HuH-7 (cell line): ENCODE measurements at regions not wholly inside any gene's neighbourhood (a gene's known extent, or its start where the extent isn't known, plus 50 kb on each side); places are given as distances from the start of the nearest gene placed in this dataset.
"Not testable (repeated sequence)": the region's sequence is repeated elsewhere in the genome, so short reads cannot be mapped to it uniquely, and the experiment has no call there.

ENCODE experiments used
- DNase-seq: peaks from one replicate; pipeline ENCODE4 v3.0.0; 2011; ENCODE audit warnings: low spot score

GRCh38 chr22:47627556-47628253, 865.3 kb downstream of the TBC1D22A start:
- no peak for DNase-seq

DNA sequence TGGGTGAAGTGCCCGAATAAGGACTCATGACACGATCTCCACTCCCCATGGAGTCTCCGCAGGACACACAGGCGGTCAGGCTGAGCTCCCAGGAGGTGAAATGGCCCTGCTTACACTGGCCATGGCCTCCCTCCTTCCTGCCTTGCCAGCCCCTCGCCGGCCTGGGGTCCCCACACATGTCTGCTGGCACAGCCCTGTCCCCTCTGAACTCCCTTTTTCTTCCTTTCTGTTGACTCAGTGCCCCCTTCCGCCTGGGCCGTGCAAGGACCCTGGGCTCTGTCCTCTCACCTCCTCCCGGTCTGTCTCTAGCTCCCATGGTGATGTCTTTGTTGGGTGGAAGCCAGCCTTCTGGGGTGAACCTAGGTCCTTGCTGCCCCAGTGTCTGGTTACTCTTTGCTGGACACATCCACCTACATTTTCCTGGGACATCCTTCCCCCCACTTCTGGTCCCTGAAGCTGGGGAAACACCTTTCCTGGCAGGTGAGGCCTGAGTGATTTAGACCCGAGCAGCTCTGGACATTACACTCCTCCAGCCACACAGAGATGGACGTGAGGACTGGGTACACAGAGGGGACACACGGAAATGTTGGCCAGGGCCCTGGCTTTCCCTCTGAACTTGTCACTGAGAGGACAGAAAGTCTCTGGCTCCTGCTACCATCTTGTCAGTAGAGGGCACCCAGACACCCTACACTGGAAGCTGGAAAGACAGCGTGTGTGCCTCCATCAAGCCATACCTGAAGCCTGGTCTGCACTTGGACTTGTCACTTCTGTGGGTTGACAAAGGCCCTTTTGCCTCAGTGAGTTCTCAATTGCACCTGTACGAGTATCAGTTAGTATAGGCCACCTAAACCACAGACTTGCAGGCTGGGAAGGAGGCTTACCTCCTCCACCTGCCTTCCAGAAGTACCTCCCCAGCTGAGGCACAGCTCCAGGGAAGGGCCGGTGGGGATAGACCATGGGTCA, 864.3 kb downstream of the TBC1D22A start:
- DNase-seq: no peak

DNA sequence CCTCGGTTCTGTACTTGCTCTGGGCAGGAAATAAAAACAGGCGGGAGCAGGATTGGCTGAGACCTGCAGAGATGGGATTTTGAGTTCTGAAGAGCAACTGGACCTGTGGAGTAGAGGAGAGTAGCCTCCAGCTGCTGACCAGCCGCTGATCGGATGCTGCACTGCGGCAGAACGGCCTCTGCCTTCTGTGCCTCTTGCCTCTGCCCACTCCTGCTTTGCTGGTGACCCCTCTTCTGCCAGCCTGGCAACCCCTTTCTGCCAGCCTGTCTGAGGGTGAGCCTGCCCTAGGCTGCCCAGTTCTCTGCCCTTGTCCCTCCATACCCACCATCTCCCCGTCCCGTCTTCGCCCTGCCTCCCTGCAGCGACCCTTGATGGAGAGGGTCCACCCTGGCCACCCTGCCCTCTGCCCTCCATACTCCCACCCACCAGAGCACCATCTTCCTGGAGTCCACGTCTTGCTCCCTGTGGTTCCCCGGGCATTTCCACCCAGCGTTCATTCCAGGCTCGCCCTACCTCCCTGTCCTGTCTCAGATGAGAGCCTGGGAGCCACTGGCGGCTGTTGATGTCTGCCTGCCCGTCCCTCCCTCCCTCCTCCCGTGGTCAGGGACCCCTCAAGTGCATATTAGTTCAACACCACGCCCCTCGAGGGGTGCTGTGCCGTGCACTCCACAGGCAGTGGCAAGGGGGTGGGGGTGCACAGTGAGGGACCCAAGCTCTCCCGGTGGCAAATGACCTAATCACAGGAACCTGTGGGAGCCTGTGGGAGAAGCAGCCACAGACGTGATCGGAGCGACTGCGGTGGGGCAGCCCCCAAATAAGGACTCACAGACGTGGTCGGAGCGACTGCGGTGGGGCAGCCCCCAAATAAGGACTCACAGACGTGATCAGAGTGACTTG, 863.3 kb downstream of the TBC1D22A start:
- no peak for DNase-seq

GRCh38 chr22:47625013-47625385, 862.5 kb downstream of the TBC1D22A start:
- DNase-seq: no peak

DNA sequence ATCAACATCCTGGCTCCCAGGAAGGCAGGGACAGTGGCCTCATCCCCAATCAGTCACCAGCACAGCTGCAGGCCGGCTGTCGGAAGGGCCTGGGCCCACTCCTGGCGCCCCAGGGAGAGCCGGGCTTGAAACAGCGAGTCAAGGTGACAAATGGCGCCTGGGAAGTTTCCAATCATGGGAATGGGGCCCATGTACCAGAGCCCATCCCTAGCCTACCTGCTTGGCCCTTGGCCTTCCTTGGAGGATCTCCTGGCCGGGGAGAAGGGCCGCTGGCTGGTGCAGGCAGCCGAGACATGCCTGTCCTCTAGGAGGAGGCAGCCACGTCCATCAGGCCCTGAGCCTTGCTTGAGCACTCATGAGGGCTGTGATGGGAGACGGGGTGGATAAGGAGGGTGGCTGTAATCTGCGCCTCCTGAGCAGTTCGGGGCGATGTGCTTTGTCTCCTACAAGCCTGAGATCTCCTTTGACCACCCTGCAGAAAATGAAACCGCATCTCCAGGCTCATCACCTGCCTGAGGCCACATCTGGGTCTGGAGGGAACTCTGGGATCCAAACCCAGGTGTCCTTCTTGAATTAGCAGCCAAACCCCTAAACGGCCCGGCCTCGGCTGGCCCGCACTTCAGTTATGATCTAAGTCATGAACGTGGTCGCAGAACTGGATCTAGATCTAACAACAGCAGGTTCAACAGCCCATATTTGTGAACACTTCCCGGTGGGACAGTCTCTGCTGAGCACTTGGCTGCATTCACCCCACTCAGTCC, 862.0 kb downstream of the TBC1D22A start:
- DNase-seq: no peak

GRCh38 chr22:47623763-47624148, 861.3 kb downstream of the TBC1D22A start:
- DNase-seq: no peak

DNA sequence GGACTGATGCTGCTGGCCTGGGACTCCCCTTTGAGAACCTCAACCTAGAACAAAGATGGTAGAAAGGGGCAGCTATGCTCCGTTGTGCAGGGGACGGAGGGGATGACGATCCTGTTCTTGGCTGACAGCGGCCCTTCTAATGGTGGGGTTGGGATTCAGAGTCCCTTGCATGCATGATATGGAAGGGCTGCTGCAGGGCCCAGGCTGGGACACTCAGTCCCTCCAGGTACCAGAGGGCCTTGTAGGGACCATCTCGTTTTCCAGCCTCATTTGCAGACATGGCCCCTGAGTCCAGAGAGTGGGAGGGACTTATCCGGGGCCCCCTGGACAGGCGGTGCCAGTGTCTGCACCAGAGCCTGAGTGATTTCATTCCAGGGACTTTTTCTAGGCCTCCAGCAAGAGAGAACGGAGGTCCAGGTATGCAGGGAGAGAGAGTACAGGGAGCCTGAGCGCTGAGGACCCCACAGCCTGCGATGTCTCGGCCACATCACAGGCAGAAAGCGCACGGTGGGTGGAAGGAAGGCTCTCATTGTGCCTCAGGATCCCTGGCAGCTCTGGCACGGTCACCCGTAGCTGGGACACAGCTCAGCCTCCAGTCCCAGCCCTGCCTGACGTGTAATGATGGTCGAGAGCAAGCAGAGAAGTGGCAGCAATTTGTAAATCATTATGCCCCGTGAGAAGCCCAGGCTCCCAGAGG, 860.8 kb downstream of the TBC1D22A start:
- no peak for DNase-seq

DNA sequence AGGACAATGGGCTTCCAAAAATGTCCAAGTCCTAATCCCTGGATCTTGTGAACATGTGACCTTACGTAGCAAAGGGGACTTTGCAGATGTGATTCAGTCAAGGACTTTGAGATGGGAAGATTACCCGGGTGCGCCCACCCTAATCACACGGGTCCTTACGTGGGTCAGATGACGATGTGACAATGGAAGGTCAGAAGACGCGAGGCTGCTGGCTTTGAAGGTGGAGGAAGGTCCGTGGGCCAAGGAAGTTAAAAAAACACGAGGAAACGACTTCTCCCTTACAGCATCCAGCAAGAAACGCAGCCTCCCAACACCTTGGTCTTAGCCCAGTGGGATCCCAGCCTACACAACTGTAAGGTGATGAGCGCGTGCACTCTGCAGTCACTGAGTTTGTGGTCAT, 860.1 kb downstream of the TBC1D22A start:
- DNase-seq: no peak

- DNase-seq: no peak
Measured at GRCh38 chr22:47621253-47621652, 858.8 kb downstream of the TBC1D22A start.

- no peak for DNase-seq
Measured at GRCh38 chr22:47620391-47620790, 857.9 kb downstream of the TBC1D22A start.

DNA sequence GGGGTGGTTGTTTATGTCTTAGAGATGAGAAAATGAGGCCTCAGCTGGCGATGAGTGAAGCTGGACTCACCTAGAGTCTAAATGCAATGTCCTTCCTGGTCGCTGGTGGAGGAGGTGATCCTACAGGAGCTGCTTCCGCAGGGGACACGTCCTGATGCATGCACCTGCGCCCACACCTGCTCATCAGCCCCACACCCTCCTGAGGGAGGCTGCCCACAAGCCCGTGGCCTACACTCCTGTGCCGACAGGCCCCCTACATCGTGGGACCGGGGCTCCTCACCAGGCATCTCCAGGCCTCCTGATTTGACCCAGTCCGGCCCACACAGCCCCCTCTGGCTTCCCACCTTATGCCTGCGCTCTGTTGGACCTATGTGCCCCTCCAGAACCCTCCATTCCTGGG, 857.2 kb downstream of the TBC1D22A start:
- DNase-seq: no peak

DNA sequence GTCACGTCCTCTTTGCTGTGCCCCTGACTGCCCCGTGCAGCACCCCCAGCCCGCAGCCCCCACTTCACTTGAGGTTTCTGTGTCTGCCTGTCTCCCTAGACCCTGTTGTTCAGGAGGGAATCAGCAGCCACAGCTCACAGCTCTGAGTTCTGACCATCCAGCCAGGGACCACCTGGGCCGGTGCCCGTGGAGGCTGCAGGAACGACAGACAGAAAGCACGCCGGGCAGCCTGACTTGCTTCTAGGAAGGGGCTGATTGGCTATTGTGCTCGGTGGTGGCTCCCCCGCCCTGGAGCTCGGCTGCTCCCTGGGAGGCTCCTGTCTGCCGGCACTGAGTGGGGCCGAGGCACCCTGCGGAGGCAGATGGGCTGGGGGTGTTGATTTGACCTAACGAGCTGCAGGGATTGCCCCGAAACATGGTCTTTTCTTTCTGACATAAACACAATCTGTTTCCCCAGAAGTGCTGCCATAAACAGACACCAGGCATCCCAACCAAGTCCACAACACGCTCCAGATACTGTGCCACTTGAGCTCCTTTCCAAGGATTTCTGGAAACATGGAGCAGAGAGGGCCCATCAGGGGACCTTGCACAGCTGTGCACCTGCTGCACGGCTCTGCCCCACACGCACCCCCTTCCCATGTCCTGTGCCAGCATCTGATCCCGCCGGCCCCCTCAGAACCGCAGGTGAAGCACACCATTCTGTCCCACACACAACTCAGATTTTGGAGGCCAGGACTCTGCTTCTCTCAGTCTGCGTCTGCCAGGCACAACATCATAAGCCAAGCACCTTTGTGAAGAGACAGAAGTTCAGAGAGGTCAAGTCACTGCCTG, 855.9 kb downstream of the TBC1D22A start:
- no peak for DNase-seq

DNA sequence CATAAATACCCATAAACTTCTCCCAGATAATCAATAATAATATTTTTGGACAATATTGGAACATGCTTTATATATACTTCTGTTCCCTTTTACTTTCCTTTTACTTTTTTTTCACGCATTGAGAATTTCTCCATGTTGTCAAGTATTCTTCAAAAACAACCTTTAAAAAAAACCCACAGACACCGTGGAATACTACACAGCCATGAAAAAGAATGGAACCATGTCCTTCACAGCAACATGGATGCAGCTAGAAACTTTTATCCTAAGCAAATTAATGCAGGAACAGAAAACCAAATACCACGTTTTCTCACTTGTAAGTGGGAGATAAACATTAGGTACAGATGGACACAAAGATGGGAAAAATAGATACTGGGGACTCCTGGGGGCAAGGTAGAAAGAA, 854.7 kb downstream of the TBC1D22A start:
- no peak for DNase-seq

DNA sequence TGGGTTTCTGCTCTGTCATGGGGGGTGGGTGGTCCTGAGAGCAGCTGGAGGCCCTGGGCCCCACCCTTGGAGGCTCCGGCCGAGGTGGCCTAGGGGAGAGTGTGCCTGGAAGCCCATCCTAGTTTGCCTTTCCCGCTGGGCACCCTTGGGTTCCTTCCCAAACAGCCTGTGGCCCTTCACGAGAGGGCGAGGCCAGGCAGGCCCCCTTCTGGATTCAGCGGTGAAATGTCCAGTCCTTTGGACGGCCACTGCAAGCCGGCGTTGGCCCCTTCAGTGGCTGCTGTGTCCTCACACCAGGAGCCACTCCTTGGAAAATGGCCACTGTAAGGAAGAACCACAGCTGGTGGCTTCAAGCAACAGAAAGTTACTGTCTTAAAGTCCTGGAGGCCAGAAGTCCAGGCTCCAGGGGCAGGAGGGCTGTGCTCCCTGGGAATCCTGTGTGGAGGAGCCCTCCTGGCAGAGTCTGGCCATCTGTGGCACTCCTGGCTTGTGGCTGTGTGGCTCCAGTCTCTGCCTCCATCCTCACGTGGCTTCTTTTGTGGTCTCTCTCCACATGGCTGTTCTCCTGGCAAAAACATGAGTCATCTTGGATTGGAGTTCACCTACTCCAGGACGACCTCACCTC, 854.1 kb downstream of the TBC1D22A start:
- no peak for DNase-seq

- DNase-seq: no peak
Measured at GRCh38 chr22:47615051-47615450, 852.6 kb downstream of the TBC1D22A start.

DNA sequence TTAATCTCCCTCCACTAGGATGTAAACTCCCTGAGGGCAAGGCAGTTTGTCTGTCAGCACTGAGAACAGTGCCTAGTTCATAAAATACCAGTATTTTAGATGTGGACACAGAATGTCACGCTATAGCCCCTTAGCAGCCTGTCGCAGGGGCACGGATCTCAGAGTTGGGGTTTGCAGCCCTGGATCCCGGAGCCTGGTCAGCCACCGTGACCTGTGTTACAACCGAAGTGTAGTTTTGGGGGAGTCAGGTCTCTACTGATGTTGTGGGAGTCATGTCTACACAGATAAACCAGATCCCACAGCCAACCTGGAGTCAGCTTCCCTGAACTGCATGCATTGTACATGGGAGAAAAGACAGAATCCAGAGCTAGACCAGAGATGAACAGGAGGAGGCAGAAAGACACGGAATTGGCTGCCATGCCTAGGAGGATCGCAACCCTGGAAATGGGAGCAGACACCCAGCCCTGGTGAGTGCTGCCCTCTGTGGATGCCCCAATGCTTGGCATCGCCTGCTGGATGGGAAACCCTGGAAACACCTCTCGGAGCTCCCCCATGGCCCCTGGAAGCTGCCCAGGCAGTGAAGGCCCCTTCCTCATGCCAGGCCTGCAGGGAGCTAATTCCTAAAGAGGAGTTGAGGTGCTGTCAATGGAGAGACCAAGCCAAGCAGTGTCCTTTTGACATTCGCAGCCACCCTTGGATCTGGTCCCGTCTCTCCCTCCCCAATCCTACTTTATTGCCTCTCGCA, 851.3 kb downstream of the TBC1D22A start:
- no peak for DNase-seq

GRCh38 chr22:47613181-47613580, 850.7 kb downstream of the TBC1D22A start:
- DNase-seq: not testable (repeated sequence)

- no peak for DNase-seq
Measured at GRCh38 chr22:47612311-47612910, 850.0 kb downstream of the TBC1D22A start.
